OCI-LY1 (cell line): ENCODE measurements at regions not wholly inside any gene's neighbourhood (a gene's known extent, or its start where the extent isn't known, plus 50 kb on each side); places are given as distances from the start of the nearest gene placed in this dataset.

Source experiments
- EZH2 ChIP-seq: fragments of 200-600 bp; sonication (generic), shearing (Covaris generic); IDR thresholded peaks from 2 replicates; pipeline ENCODE4 v1.8.0; 2017; ENCODE audit warnings: borderline replicate concordance, mixed run types, mild to moderate bottlenecking, antibody characterized with exemption, low read length, moderate library complexity, mixed read lengths
- TF ChIP-seq, protein P1 (sequence below): fragments of 200-600 bp; sonication (generic), shearing (Covaris generic); IDR thresholded peaks from 2 replicates; pipeline ENCODE4 v1.5.1; 2017; ENCODE audit warnings: mild to moderate bottlenecking, antibody characterized with exemption, low read length, moderate library complexity, mixed read lengths

DNA sequence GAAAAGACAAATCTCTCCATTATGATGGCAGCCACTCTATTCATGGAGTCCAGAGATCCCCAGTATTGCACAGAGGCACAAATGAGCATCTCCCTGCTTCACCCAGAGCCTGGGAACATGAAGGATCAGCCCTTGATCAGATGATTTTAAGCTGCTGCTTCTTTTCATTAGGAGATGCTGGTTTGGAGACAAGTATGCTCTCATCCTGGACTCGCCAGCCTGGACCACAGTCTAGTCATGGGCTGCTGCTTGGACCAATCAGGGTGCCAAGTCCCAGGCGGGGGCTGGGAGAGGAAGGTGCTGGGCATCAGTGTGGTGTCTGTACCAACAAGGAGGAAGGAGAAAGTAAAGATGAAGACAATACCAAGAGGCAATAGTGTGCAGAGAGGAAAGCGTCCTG, 195.7 kb upstream of the FOXQ1 start:
- TF ChIP-seq, protein P1, sequence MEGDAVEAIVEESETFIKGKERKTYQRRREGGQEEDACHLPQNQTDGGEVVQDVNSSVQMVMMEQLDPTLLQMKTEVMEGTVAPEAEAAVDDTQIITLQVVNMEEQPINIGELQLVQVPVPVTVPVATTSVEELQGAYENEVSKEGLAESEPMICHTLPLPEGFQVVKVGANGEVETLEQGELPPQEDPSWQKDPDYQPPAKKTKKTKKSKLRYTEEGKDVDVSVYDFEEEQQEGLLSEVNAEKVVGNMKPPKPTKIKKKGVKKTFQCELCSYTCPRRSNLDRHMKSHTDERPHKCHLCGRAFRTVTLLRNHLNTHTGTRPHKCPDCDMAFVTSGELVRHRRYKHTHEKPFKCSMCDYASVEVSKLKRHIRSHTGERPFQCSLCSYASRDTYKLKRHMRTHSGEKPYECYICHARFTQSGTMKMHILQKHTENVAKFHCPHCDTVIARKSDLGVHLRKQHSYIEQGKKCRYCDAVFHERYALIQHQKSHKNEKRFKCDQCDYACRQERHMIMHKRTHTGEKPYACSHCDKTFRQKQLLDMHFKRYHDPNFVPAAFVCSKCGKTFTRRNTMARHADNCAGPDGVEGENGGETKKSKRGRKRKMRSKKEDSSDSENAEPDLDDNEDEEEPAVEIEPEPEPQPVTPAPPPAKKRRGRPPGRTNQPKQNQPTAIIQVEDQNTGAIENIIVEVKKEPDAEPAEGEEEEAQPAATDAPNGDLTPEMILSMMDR: no peak
- TF ChIP-seq EZH2: no peak
